OCI-LY3 (cell line): ENCODE measurements at regions not wholly inside any gene's neighbourhood (a gene's known extent, or its start where the extent isn't known, plus 50 kb on each side); places are given as distances from the start of the nearest gene placed in this dataset.

Source experiments
- EZH2phosphoT487 ChIP-seq: fragments of 200-600 bp; shearing (Covaris generic); IDR thresholded peaks from 2 replicates; pipeline ENCODE4 v1.6.1; 2018; ENCODE audit warnings: antibody characterized with exemption, mixed run types, low read depth
- TF ChIP-seq, protein P1 (sequence below): fragments of 200-600, 300-600 bp; sonication (generic); IDR thresholded peaks from 2 replicates; pipeline ENCODE4 v1.5.1; 2014; ENCODE audit warnings: antibody characterized with exemption, low read length, low read depth

DNA sequence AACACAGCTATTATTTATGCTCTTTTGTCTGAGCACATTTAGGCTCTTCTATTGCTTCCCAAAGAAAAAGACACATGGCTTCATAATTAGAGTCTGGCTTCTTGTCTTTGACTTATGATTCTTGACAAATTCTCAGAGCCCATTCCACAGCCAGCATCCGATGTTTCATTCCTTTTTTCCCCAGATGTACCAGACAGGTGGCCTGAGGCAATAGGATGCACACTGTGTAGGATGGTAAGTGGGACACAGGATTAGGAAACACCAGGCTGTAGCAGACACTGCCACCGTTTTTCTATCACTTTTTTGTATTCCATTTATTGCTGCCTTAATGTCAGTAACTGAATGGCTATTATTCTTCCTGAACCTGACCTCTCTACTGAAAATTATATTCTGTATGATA is 188.9 kb upstream of the CDIN1 start:
- TF ChIP-seq, protein P1, sequence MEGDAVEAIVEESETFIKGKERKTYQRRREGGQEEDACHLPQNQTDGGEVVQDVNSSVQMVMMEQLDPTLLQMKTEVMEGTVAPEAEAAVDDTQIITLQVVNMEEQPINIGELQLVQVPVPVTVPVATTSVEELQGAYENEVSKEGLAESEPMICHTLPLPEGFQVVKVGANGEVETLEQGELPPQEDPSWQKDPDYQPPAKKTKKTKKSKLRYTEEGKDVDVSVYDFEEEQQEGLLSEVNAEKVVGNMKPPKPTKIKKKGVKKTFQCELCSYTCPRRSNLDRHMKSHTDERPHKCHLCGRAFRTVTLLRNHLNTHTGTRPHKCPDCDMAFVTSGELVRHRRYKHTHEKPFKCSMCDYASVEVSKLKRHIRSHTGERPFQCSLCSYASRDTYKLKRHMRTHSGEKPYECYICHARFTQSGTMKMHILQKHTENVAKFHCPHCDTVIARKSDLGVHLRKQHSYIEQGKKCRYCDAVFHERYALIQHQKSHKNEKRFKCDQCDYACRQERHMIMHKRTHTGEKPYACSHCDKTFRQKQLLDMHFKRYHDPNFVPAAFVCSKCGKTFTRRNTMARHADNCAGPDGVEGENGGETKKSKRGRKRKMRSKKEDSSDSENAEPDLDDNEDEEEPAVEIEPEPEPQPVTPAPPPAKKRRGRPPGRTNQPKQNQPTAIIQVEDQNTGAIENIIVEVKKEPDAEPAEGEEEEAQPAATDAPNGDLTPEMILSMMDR = no peak
- no peak for TF ChIP-seq EZH2phosphoT487
